22Rv1 (cell line): ENCODE measurements at regions not wholly inside any gene's neighbourhood (a gene's known extent, or its start where the extent isn't known, plus 50 kb on each side); places are given as distances from the start of the nearest gene placed in this dataset.

Experiments
- CTCF ChIP-seq: fragments of 450-650 bp; IDR thresholded peaks from 2 replicates; pipeline ENCODE4 v1.5.1; 2017; ENCODE audit warnings: mild to moderate bottlenecking
- ZFX ChIP-seq: fragments of 450-650 bp; IDR thresholded peaks from 2 replicates; pipeline ENCODE4 v1.6.1; 2017; ENCODE audit warnings: antibody characterized with exemption, borderline replicate concordance

DNA sequence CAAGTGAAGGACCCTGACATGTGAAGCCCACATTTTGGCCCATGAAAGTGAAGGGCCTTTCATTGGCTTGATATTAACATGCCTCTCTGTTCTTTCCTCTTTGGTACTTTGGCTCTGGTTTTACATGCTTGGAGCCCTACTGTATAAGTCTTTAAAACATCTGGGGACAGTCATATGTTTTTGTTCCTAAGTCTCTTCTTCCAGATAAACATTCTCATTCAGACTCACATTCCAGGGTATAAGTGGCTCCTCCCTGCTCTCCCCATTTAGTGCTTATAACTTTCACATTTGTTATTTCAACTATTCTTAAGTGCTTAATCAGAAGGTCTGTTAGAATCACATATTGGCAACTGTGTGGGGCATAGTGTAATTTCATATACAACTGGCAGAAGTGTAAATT lies 1932.2 kb upstream of the CELF4 start:
- no peak for TF ChIP-seq CTCF
- no peak for TF ChIP-seq ZFX
